ENCODE measurements at regions not wholly inside any gene's neighbourhood (a gene's known extent, or its start where the extent isn't known, plus 50 kb on each side); places are given as distances from the start of the nearest gene placed in this dataset.

GRCh38 chr7:46230990-46231305 is 309.9 kb upstream of the IGFBP3 start:
- TF ChIP-seq EZH2 (IDR thresholded peaks at IDR 0.05; ENCODE audit: insufficient read depth, poor library complexity, severe bottlenecking) (no peak), EZH2phosphoT487 (IDR thresholded peaks at IDR 0.05; ENCODE audit: insufficient read depth, low read depth) (no peak)

All from GM23248 (cell line).